ENCODE measurements at regions not wholly inside any gene's neighbourhood (a gene's known extent, or its start where the extent isn't known, plus 50 kb on each side); places are given as distances from the start of the nearest gene placed in this dataset.

DNA sequence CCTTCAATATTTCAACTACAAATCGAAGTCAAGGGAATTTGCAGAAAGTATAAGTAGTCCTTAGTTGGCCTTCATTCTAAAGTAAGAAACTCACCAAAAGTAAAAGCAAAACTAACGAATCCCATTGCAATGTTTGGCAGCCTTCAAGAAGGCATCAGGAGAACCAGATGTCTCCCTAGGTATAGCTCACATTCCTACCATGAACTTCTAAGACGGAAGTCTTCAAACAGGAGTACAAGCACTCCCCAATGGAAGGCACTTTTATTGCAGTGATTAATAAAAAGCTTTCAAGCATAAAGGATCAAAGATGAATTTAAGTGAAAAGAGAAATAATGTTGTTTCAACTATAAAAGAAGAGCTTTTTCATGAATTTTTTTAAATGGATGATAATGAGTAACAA is 236.0 kb upstream of the NR5A2 start:
- TF ChIP-seq ZNF274 (IDR thresholded peaks at IDR 0.05; ENCODE audit: low read depth, low read length), result no peak
- no peak overlapping the region for H3K4me3 ChIP-seq (ENCODE audit: low read length)

DNA sequence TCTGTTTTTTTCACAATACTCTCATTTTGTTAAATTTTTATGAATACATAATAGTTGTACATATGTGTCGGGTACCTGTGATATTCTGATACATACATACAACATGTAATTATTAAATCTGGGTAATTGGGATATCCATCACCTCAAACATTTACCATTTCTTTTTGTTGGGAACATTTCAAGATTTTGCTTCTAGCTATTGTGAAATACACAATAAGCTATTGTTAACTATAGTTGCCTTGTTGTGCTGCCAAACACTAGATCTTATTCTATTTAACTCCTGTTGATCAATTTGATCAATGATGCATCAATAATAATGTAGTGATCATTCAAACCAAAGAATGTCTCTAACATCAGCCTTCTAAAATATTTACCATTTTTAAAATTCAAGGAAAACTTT is 234.6 kb upstream of the NR5A2 start:
- no peak overlapping the region for H3K4me3 ChIP-seq (ENCODE audit: low read length)
- TF ChIP-seq ZNF274 (IDR thresholded peaks at IDR 0.05; ENCODE audit: low read depth, low read length), result no peak

DNA sequence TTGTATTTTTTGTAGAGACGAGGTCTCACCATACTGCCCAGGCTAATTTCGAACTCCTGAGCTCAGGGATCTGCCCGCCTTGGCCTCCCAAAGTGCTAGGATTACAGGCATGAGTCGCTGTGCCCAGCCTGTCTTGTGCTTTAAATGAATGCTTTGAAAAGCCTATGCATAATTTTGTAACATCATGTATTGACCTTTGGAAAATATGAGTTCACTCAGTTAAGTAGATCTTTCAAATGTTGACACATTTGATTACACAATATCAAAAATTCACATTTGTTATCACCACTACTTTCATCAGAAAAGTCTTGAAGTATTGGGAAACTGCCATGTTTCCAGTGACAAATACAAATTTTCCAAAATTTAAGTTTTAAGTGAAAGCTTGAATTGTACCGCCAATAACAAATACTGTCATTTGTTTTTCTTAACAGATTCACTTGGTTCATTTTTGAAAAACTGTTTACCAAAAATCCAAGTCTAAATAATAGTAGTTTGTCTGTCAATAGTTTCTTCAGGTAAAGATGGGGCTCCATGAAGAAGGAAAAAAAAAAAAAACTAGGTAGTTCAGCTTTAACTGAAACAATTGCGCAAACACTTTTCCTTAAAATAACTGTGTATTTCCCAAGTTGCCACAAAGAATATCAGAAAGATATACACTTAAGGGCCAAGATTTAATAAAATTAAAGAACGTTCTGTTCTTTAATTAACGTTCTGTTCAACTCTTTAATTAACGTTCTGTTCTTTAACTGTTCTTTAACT is 233.2 kb upstream of the NR5A2 start:
- no peak for TF ChIP-seq ZNF274 (IDR thresholded peaks at IDR 0.05; ENCODE audit: low read depth, low read length)

DNA sequence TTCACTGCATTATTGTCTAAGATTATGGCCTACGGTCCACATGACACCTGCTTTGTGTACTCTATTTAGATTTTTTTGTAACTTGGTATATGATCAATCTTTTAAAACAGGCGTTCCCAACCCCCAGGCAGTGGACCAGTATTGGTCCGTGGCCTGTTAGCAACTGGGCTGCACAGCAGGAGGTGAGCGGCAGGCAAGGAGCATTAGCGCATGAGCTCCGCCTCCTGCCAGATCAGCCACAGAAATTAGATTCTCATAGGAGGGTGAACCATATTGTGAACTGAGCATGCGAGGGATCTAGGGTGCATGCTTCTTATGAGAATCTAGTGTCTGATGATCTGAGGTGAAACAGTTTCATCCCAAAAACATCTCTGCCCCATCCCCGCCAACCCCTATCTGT is 228.4 kb upstream of the NR5A2 start:
- no peak overlapping the region for H3K4me3 ChIP-seq (ENCODE audit: low read length)
- TF ChIP-seq ZNF274 (IDR thresholded peaks at IDR 0.05; ENCODE audit: low read depth, low read length), result no peak

More for the DNA sequence above, 233.2 kb upstream of the NR5A2 start:
- H3K4me3 ChIP-seq (ENCODE audit: low read length), result no peak overlapping the region

DNA sequence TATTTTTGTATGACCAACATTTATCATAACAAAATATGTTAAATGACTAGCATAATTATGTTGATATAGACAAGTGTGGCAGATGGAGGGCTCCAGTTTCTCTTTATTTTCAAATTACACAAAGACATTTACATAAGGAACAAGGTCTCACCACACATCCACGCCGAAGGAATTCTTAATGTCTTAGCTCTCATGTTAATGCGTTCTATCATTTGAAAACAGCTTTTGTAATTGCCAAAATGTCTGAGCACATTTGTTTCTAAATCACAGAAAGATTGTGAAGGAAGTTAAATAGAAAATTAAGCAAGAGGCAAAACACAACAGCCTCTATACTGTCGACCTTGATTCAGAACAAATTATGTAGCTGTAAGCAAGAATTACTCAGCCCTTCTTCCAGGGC is 223.0 kb upstream of the NR5A2 start:
- no peak overlapping the region for H3K4me3 ChIP-seq (ENCODE audit: low read length)
- no peak for TF ChIP-seq ZNF274 (IDR thresholded peaks at IDR 0.05; ENCODE audit: low read depth, low read length)

DNA sequence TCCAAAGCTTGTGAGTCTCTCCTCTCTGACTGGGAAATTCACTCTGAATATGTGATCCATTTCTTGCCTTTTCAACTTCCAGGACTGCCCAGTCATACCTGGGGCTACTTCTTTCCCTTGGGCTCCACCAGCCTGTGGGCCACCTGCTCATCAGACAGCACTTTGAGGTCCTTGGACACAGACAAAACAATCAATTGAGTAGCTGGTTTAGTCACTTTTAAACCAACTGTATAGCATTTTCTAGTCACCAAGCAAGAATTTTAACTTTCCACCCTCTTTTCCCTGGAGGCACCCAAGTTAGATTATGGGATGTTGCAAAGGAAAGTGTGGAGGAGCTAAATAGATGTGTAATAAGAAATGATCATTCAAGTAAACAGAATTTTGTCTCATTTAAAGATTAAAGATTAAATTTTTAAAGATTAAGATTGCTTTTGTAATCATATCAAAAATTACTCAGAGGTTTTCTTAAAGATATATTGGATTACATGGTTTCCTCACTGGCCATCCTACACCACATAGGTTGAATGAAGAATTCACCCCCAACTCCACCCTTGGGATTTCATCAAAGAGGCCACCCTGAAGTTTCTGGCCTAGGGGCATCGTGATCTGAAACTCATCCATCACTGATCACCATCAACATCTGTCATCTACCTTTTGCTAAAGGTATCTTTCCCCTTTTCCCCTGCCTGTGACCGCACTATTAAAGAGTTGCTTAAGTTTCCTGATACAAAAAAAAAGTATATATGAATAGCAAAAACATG is 219.2 kb upstream of the NR5A2 start:
- no peak overlapping the region for H3K4me3 ChIP-seq (ENCODE audit: low read length)
- no peak for TF ChIP-seq ZNF274 (IDR thresholded peaks at IDR 0.05; ENCODE audit: low read depth, low read length)

DNA sequence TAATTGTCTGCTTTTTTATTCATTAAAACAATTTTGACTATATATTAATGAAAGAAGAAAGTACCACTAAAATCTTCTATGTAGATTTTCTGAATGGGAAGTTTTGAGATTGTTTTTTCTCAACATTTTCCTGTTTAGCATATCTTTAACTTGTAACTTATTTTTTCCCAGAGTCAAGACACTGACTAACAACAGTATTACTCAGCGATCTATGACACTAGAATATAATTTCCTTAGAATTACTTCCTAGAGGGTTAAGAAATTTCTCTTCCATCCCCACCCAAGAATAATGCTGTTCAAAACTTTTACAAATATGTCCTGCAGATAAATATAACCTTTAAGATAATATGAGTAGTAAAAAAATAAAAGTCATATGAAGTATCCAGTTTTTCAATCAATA is 218.2 kb upstream of the NR5A2 start:
- TF ChIP-seq ZNF274 (IDR thresholded peaks at IDR 0.05; ENCODE audit: low read depth, low read length), result no peak
- H3K4me3 ChIP-seq (ENCODE audit: low read length), result no peak overlapping the region

DNA sequence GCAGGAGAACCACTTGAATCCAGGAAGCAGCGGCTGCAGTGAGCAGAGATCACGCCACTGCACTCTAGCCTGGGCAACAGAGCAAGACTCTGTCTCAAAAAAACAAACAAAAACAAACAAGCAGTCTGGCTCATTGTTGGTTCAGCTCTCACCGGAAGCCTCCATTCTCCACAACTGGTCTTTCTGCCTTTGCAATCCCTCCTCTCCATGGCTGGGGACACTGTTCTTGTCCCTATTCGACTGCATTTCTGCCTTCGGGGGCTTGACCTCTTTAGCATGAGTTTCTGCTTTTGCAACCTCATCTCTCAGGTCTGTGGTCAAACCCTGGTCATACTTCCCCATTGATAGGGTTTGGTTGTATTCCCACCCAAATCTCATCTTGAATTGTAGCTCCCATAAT is 216.3 kb upstream of the NR5A2 start:
- TF ChIP-seq ZNF274 (IDR thresholded peaks at IDR 0.05; ENCODE audit: low read depth, low read length), result no peak
- H3K4me3 ChIP-seq (ENCODE audit: low read length), result no peak overlapping the region

DNA sequence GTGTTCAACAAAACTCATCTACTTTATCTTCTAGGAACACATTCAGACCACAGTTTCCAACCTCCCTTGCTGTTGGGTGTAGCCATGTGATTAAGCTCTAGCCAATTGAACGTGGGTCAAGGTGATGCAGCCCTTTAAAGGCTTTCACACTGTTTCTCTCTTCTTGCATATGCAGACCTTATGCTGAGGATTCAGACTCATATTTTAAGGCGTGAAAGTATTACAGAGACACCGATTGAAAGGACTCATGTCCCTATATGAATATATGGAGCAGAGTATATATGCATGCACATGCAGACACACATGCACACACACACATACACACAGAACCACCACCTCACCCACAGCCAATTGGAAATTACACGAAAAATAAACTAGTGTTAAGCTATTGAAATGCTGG is 214.3 kb upstream of the NR5A2 start:
- TF ChIP-seq ZNF274 (IDR thresholded peaks at IDR 0.05; ENCODE audit: low read depth, low read length), result no peak
- no peak overlapping the region for H3K4me3 ChIP-seq (ENCODE audit: low read length)

DNA sequence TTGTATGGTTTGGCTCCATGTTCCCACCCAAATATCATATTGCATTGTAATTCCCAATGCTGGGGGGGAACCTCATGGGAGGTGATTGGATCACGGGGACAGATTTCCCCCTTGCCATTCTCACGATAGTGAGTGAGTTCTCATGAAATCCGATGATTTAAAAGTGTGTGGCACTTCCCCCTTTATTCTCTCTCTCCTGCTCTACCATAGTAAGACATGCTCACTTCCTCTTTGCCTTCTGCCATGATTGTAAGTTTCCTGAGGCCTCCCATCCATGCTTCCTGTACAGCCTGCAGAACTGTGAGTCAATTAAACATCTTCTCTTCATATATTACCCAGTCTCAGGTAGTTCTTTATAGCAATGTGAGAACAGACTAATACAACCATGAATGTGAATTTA is 211.6 kb upstream of the NR5A2 start:
- no peak for TF ChIP-seq ZNF274 (IDR thresholded peaks at IDR 0.05; ENCODE audit: low read depth, low read length)
- H3K4me3 ChIP-seq (ENCODE audit: low read length), result no peak overlapping the region

DNA sequence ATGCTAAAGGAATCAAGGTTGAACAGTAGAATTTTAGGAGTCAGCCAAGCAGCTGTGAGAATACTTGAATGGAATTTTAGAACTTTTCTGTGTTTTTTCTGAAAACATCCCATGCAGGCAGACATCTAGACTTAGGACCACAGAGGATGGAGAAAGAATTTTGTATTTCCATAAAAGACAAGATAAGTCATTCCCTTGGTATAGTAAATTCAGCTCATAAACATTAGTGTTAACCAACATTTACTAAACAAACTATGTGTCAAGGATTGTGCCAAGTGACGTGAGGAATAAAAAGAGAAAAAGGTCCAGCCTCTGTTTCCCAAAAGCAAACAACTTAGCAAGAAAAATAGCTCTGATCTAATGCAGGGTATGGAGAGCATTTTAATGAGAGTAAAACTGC is 210.2 kb upstream of the NR5A2 start:
- no peak for TF ChIP-seq ZNF274 (IDR thresholded peaks at IDR 0.05; ENCODE audit: low read depth, low read length)
- H3K4me3 ChIP-seq (ENCODE audit: low read length), result no peak overlapping the region

DNA sequence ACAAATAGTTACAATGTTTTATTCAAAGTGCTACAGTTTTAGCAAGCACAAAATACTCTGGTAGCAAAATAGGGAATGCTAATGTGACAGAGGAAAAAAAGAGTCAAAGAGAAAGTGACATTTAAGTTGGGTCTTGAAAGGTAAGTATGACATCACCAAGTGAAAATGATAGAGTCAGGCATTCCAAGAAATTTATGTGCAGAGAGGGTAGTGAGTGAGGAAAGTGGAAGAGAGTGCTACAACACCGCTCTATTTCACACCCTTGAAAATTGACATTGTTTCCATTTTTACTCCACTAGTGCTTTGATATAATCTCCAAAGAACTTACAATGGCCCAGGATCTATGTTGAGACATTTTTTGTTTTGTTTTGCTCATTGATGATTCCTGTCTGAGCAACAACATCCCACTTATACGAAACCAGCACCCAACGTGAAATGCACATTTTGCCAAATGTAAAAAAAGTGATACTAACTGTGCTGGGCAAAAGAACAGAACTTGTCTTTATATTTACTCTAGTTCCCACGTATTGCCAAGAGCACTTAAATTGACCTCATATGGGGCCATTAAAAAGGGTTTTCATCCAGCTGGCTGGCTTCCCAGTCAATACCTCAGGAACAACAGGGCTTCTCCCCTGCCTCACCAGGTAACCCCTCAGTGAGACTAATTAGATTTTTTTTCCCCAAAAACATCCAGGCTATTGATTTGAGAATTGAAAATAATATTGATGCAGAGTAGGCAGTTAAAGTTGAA is 206.3 kb upstream of the NR5A2 start:
- no peak for TF ChIP-seq ZNF274 (IDR thresholded peaks at IDR 0.05; ENCODE audit: low read depth, low read length)
- H3K4me3 ChIP-seq (ENCODE audit: low read length), result no peak overlapping the region

DNA sequence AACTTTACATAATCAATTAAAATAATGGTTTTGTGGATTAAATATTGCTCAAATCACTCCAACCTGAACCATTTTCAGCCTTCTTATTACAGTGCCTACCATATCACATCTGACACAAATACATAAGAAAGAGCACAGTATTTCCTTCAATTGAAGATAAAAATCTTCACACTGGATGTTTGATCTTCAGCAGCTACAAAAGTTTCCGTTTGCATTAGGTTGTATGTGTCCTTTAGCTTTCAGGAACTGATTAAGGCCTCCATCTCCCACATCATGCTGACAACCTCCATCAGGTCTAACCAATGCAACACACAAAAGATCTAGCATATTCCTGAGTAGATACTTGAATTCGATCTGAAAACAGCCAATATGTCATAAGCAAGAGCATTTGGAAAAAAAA is 195.1 kb upstream of the NR5A2 start:
- TF ChIP-seq ZNF274 (IDR thresholded peaks at IDR 0.05; ENCODE audit: low read depth, low read length), result no peak

DNA sequence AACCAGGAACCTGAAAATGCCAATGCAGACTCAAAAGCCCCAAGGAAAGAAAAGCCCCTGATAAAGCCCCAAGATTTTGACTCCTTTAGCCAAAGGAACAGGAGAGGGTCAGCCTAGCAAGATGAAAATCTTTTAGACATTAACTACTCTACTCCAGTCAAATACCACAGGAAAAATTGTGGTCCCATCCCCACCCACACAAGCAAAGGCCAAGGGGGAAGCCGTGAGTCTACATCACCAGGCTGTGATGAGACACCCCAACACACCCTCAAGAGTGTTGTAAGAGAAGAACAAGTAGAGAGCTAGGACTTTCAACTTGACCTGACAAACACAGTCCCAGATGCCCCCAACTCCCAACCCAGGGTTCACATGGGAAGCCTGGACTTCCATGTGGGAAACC is 192.8 kb upstream of the NR5A2 start:
- no peak overlapping the region for H3K4me3 ChIP-seq (ENCODE audit: low read length)
- TF ChIP-seq ZNF274 (IDR thresholded peaks at IDR 0.05; ENCODE audit: low read depth, low read length), result no peak

More for the DNA sequence above, 195.1 kb upstream of the NR5A2 start:
- H3K4me3 ChIP-seq (ENCODE audit: low read length), result no peak overlapping the region

DNA sequence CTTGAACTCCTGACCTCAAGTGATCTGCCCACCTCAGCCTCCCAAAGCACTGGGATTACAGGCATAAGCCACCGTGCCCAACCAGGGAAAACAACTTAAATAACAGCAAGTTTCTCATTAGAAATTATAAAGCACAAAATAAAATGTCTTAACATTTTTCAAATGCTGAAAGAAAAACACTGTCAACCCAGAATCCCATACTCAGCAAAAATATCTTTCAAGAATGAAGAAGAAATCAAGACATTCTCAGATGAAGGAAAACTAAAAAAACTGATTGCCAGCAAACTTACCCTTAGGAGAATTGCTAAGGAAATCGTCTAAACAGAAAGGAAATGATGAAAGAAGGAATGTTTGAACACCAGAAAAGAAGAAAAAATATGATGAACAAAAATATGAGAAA is 191.1 kb upstream of the NR5A2 start:
- no peak for TF ChIP-seq ZNF274 (IDR thresholded peaks at IDR 0.05; ENCODE audit: low read depth, low read length)
- H3K4me3 ChIP-seq (ENCODE audit: low read length), result no peak overlapping the region

All from GM08714 (cell line).